Activated CD4-positive, alpha-beta T cell treated with anti-CD3 and anti-CD28 coated beads, Interleukin-2, amount 10 ng/mL, durations not matched to agents 24 days and 14 days (primary cell): ENCODE measurements at regions not wholly inside any gene's neighbourhood (a gene's known extent, or its start where the extent isn't known, plus 50 kb on each side); places are given as distances from the start of the nearest gene placed in this dataset.
"Not testable (repeated sequence)": the region's sequence is repeated elsewhere in the genome, so short reads cannot be mapped to it uniquely, and the experiment has no call there.

Experiments
- DNase-seq: peaks from one replicate; pipeline ENCODE4 v3.0.0; 2022
- H3K27ac Mint-ChIP-seq: one replicate; pipeline ENCODE4 v1.8.0; 2022; ENCODE audit warnings: mild to moderate bottlenecking, mixed read lengths
- H3K27me3 Mint-ChIP-seq: one replicate; pipeline ENCODE4 v1.8.0; 2022; ENCODE audit warnings: mixed read lengths
- H3K36me3 Mint-ChIP-seq: one replicate; pipeline ENCODE4 v1.8.0; 2022; ENCODE audit warnings: low read depth, mild to moderate bottlenecking, mixed read lengths
- H3K4me1 Mint-ChIP-seq: one replicate; pipeline ENCODE4 v1.8.0; 2021; ENCODE audit warnings: mixed read lengths
- H3K4me3 Mint-ChIP-seq: one replicate; pipeline ENCODE4 v1.8.0; 2022; ENCODE audit warnings: mild to moderate bottlenecking, moderate library complexity, mixed read lengths
- H3K9me3 Mint-ChIP-seq: one replicate; pipeline ENCODE4 v1.8.0; 2021; ENCODE audit warnings: mixed read lengths
- intact Hi-C: fragments of 100-400 bp; cut with micrococcal nuclease; formaldehyde crosslinking; loops from one replicate; pipeline ENCODE4 v1.15.1; 2023

GRCh38 chr2:204150721-204151120 lies 214.2 kb downstream of the ICOS start:
- H3K4me3 Mint-ChIP-seq = no peak overlapping the region
- no peak overlapping the region for H3K27ac Mint-ChIP-seq
- H3K4me1 Mint-ChIP-seq = peaks cover 4% of the 10 kb centered on the region
- intact Hi-C loops = no loop called here
- DNase-seq = no peak
- H3K27me3 Mint-ChIP-seq = peaks cover 30% of the 10 kb centered on the region
- no peaks in the 10 kb centered on the region for H3K36me3 Mint-ChIP-seq
- H3K9me3 Mint-ChIP-seq = no peaks in the 10 kb centered on the region

- Mint-ChIP-seq H3K9me3 (no peaks in the 10 kb centered on the region), H3K36me3 (no peaks in the 10 kb centered on the region), H3K4me3 (no peak overlapping the region), H3K27me3 (peaks cover 24% of the 10 kb centered on the region), H3K27ac (no peak overlapping the region), H3K4me1 (no peaks in the 10 kb centered on the region)
- intact Hi-C loops = no loop called here
- no peak for DNase-seq
Observed at GRCh38 chr2:204152616-204153015, 216.1 kb downstream of the ICOS start.

GRCh38 chr2:204154863-204155262 lies 218.3 kb downstream of the ICOS start:
- Mint-ChIP-seq H3K27ac (no peak overlapping the region), H3K27me3 (peaks cover 14% of the 10 kb centered on the region), H3K4me1 (no peaks in the 10 kb centered on the region), H3K9me3 (no peaks in the 10 kb centered on the region), H3K4me3 (no peak overlapping the region), H3K36me3 (no peaks in the 10 kb centered on the region)
- intact Hi-C loops = no loop called here
- no peak for DNase-seq

- Mint-ChIP-seq H3K36me3 (no peaks in the 10 kb centered on the region), H3K9me3 (no peaks in the 10 kb centered on the region), H3K27me3 (peaks cover 12% of the 10 kb centered on the region), H3K4me1 (no peaks in the 10 kb centered on the region), H3K4me3 (no peak overlapping the region), H3K27ac (no peak overlapping the region)
- no peak for DNase-seq
- intact Hi-C loops = no loop called here
Observed at GRCh38 chr2:204156456-204156855, 219.9 kb downstream of the ICOS start.

- DNase-seq = no peak
- Mint-ChIP-seq H3K27me3 (peaks cover 18% of the 10 kb centered on the region), H3K9me3 (no peaks in the 10 kb centered on the region), H3K27ac (no peak overlapping the region), H3K4me3 (no peak overlapping the region), H3K36me3 (no peaks in the 10 kb centered on the region), H3K4me1 (no peaks in the 10 kb centered on the region)
- intact Hi-C loops = no loop called here
Observed at GRCh38 chr2:204157684-204158083, 221.1 kb downstream of the ICOS start.

GRCh38 chr2:204159526-204159925 lies 223.0 kb downstream of the ICOS start:
- no peaks in the 10 kb centered on the region for H3K36me3 Mint-ChIP-seq
- no peak for DNase-seq
- no peak overlapping the region for H3K27ac Mint-ChIP-seq
- H3K4me3 Mint-ChIP-seq = no peak overlapping the region
- intact Hi-C loops = no loop called here
- H3K9me3 Mint-ChIP-seq = no peaks in the 10 kb centered on the region
- H3K27me3 Mint-ChIP-seq = peaks cover 14% of the 10 kb centered on the region
- H3K4me1 Mint-ChIP-seq = no peaks in the 10 kb centered on the region

GRCh38 chr2:204160989-204161388 lies 224.4 kb downstream of the ICOS start:
- Mint-ChIP-seq H3K9me3 (no peaks in the 10 kb centered on the region), H3K4me3 (no peak overlapping the region), H3K36me3 (no peaks in the 10 kb centered on the region), H3K27ac (no peak overlapping the region), H3K27me3 (peaks cover 18% of the 10 kb centered on the region), H3K4me1 (no peaks in the 10 kb centered on the region)
- DNase-seq = no peak
- intact Hi-C loops = no loop called here

GRCh38 chr2:204161886-204162285 lies 225.3 kb downstream of the ICOS start:
- Mint-ChIP-seq H3K27me3 (peaks cover 22% of the 10 kb centered on the region), H3K4me3 (no peak overlapping the region), H3K27ac (no peak overlapping the region), H3K9me3 (no peaks in the 10 kb centered on the region), H3K36me3 (no peaks in the 10 kb centered on the region), H3K4me1 (no peaks in the 10 kb centered on the region)
- no peak for DNase-seq
- intact Hi-C loops = no loop called here

GRCh38 chr2:204166961-204167360 lies 230.4 kb downstream of the ICOS start:
- Mint-ChIP-seq H3K27ac (no peak overlapping the region), H3K27me3 (peaks cover 22% of the 10 kb centered on the region)

GRCh38 chr2:204167670-204168069 lies 231.1 kb downstream of the ICOS start:
- peaks cover 20% of the 10 kb centered on the region for H3K27me3 Mint-ChIP-seq
- H3K4me3 Mint-ChIP-seq, H3K9me3 Mint-ChIP-seq, H3K27ac Mint-ChIP-seq, H3K36me3 Mint-ChIP-seq, H3K4me1 Mint-ChIP-seq, intact Hi-C loops, DNase-seq: not testable (repeated sequence)

More at GRCh38 chr2:204166961-204167360, 230.4 kb downstream of the ICOS start:
- H3K4me1 Mint-ChIP-seq = no peaks in the 10 kb centered on the region
- H3K36me3 Mint-ChIP-seq = no peaks in the 10 kb centered on the region
- DNase-seq = no peak
- intact Hi-C loops = no loop called here
- H3K4me3 Mint-ChIP-seq = no peak overlapping the region
- no peaks in the 10 kb centered on the region for H3K9me3 Mint-ChIP-seq

GRCh38 chr2:204170411-204170810 lies 233.8 kb downstream of the ICOS start:
- Mint-ChIP-seq H3K36me3 (no peaks in the 10 kb centered on the region), H3K27me3 (peaks cover 18% of the 10 kb centered on the region), H3K9me3 (no peaks in the 10 kb centered on the region), H3K4me1 (no peaks in the 10 kb centered on the region), H3K27ac (no peak overlapping the region), H3K4me3 (no peak overlapping the region)
- intact Hi-C loops = no loop called here
- no peak for DNase-seq

- intact Hi-C loops = no loop called here
- no peaks in the 10 kb centered on the region for H3K9me3 Mint-ChIP-seq
- H3K4me3 Mint-ChIP-seq = no peak overlapping the region
Observed at GRCh38 chr2:204171432-204172144, 235.0 kb downstream of the ICOS start.

GRCh38 chr2:204172145-204172600 lies 235.6 kb downstream of the ICOS start:
- intact Hi-C loops = no loop called here
- no peaks in the 10 kb centered on the region for H3K9me3 Mint-ChIP-seq
- H3K4me1 Mint-ChIP-seq = peaks cover 2% of the 10 kb centered on the region
- H3K36me3 Mint-ChIP-seq = no peaks in the 10 kb centered on the region
- no peak for DNase-seq
- H3K27me3 Mint-ChIP-seq = peaks cover 10% of the 10 kb centered on the region
- no peak overlapping the region for H3K27ac Mint-ChIP-seq
- no peak overlapping the region for H3K4me3 Mint-ChIP-seq

More at GRCh38 chr2:204171432-204172144, 235.0 kb downstream of the ICOS start:
- Mint-ChIP-seq H3K36me3 (no peaks in the 10 kb centered on the region), H3K27me3 (peaks cover 10% of the 10 kb centered on the region), H3K4me1 (no peaks in the 10 kb centered on the region), H3K27ac (no peak overlapping the region)
- DNase-seq = no peak

- no peak for DNase-seq
- Mint-ChIP-seq H3K27ac (no peak overlapping the region), H3K4me1 (peaks cover 7% of the 10 kb centered on the region), H3K4me3 (no peak overlapping the region), H3K36me3 (no peaks in the 10 kb centered on the region), H3K9me3 (no peaks in the 10 kb centered on the region), H3K27me3 (peaks cover 11% of the 10 kb centered on the region)
- intact Hi-C loops = no loop called here
Observed at GRCh38 chr2:204174034-204174433, 237.5 kb downstream of the ICOS start.
